ENCODE measurements at regions not wholly inside any gene's neighbourhood (a gene's known extent, or its start where the extent isn't known, plus 50 kb on each side); places are given as distances from the start of the nearest gene placed in this dataset.

GRCh38 chr2:190807886-190808285 lies 72.7 kb upstream of the GLS start:
- POLR2A ChIA-PET = no interaction called here
- no peak overlapping the region for H3K4me3 Mint-ChIP-seq (ENCODE audit: unreplicated experiment)
- peaks cover 55% of the 10 kb centered on the region for H3K4me1 Mint-ChIP-seq (ENCODE audit: low read depth, unreplicated experiment)
- BruUV-seq (replicated peaks) = no TSS peak
- Histone ChIP-seq H3K9me3 (no peaks in the 10 kb centered on the region), H3K4me3 (ENCODE audit: low read depth, low read length) (no peak overlapping the region), H3K27me3 (replicated peaks; ENCODE audit: control insufficient read depth, insufficient read depth, low read length) (no peaks in the 10 kb centered on the region), H3K36me3 (ENCODE audit: control insufficient read depth, insufficient read depth, low read length) (no peaks in the 10 kb centered on the region), H3K4me1 (peaks cover 64% of the 10 kb centered on the region)
- no peak overlapping the region for H3K27ac Mint-ChIP-seq (ENCODE audit: unreplicated experiment)
- TF ChIP-seq CTCF (IDR thresholded peaks at IDR 0.05; ENCODE audit: insufficient read depth in 1 of 2, low read depth in 1 of 2, low read length in 1 of 2, severe bottlenecking in 1 of 2, unreplicated experiment in 1 of 2) = no peak
- CTCF ChIA-PET = no interaction called here
- peaks cover 10% of the 10 kb centered on the region for H3K36me3 Mint-ChIP-seq (ENCODE audit: insufficient read depth, unreplicated experiment)
- H3K27me3 Mint-ChIP-seq (ENCODE audit: insufficient read depth, unreplicated experiment) = no peaks in the 10 kb centered on the region
- H3K9me3 Mint-ChIP-seq (ENCODE audit: unreplicated experiment) = no peaks in the 10 kb centered on the region
- intact Hi-C loops (cut with micrococcal nuclease; ENCODE audit: unreplicated experiment) = loop anchor here (2.0 kb wide), 1 partner anchor 279 kb away; no protein-coding TSS in a partner anchor
- no peak for DNase-seq

- peaks cover 5% of the 10 kb centered on the region for H3K9me3 Mint-ChIP-seq (ENCODE audit: unreplicated experiment)
- ChIA-PET POLR2A (interaction anchor here (1.1 kb wide), 1 partner anchor 72 kb away, joined by 6 read pairs; the partner anchor contains the start of gene GLS), CTCF (interaction anchor here (0.6 kb wide), 1 partner anchor 22 kb away, joined by 4 read pairs; no protein-coding TSS in a partner anchor)
- no peaks in the 10 kb centered on the region for H3K36me3 ChIP-seq (ENCODE audit: control insufficient read depth, insufficient read depth, low read length)
- H3K4me1 Mint-ChIP-seq (ENCODE audit: low read depth, unreplicated experiment) = peaks cover 57% of the 10 kb centered on the region
- H3K4me3 Mint-ChIP-seq (ENCODE audit: unreplicated experiment) = peak overlapping the region; percentile 49
- peaks cover 10% of the 10 kb centered on the region for H3K36me3 Mint-ChIP-seq (ENCODE audit: insufficient read depth, unreplicated experiment)
- peak overlapping the region; percentile 63 for H3K27ac Mint-ChIP-seq (ENCODE audit: unreplicated experiment)
- no peaks in the 10 kb centered on the region for H3K27me3 ChIP-seq (replicated peaks; ENCODE audit: control insufficient read depth, insufficient read depth, low read length)
- intact Hi-C loops (cut with micrococcal nuclease; ENCODE audit: unreplicated experiment) = loop anchor here (1.0 to 2.0 kb wide), 9 partner anchors 20 to 280 kb away; partner anchors contain the start of gene GLS
- H3K27me3 Mint-ChIP-seq (ENCODE audit: insufficient read depth, unreplicated experiment) = no peaks in the 10 kb centered on the region
- H3K9me3 ChIP-seq = no peaks in the 10 kb centered on the region
- no peak for TF ChIP-seq CTCF (IDR thresholded peaks at IDR 0.05; ENCODE audit: insufficient read depth in 1 of 2, low read depth in 1 of 2, low read length in 1 of 2, severe bottlenecking in 1 of 2, unreplicated experiment in 1 of 2)
- peaks cover 75% of the 10 kb centered on the region for H3K4me1 ChIP-seq
- no TSS peak for BruUV-seq (replicated peaks)
- DNase-seq = peak; percentile 86 to 92
- peak overlapping the region; percentile 15 for H3K4me3 ChIP-seq (ENCODE audit: low read depth, low read length)
Measured at GRCh38 chr2:190809139-190809764, 71.4 kb upstream of the GLS start.

- ChIA-PET CTCF (no interaction called here), POLR2A (no interaction called here)
- peaks cover 73% of the 10 kb centered on the region for H3K4me1 ChIP-seq
- Mint-ChIP-seq H3K27ac (ENCODE audit: unreplicated experiment) (peak overlapping the region; percentile 63), H3K27me3 (ENCODE audit: insufficient read depth, unreplicated experiment) (no peaks in the 10 kb centered on the region), H3K9me3 (ENCODE audit: unreplicated experiment) (peaks cover 10% of the 10 kb centered on the region), H3K36me3 (ENCODE audit: insufficient read depth, unreplicated experiment) (peaks cover 10% of the 10 kb centered on the region), H3K4me1 (ENCODE audit: low read depth, unreplicated experiment) (peaks cover 54% of the 10 kb centered on the region), H3K4me3 (ENCODE audit: unreplicated experiment) (peak overlapping the region; percentile 49)
- intact Hi-C loops (cut with micrococcal nuclease; ENCODE audit: unreplicated experiment) = loop anchor here (1.0 to 2.0 kb wide), 9 partner anchors 21 to 281 kb away; partner anchors contain the start of gene GLS
- no peaks in the 10 kb centered on the region for H3K9me3 ChIP-seq
- no peak for DNase-seq
- no peaks in the 10 kb centered on the region for H3K36me3 ChIP-seq (ENCODE audit: control insufficient read depth, insufficient read depth, low read length)
- H3K27me3 ChIP-seq (replicated peaks; ENCODE audit: control insufficient read depth, insufficient read depth, low read length) = no peaks in the 10 kb centered on the region
- no TSS peak for BruUV-seq (replicated peaks)
- H3K4me3 ChIP-seq (ENCODE audit: low read depth, low read length) = peak overlapping the region; percentile 6; the same call in 1 of the 2 replicates
- TF ChIP-seq CTCF (IDR thresholded peaks at IDR 0.05; ENCODE audit: insufficient read depth in 1 of 2, low read depth in 1 of 2, low read length in 1 of 2, severe bottlenecking in 1 of 2, unreplicated experiment in 1 of 2) = no peak
Measured at GRCh38 chr2:190809876-190810525, 70.6 kb upstream of the GLS start.
